Neural cell (in vitro differentiated cells): ENCODE measurements at regions not wholly inside any gene's neighbourhood (a gene's known extent, or its start where the extent isn't known, plus 50 kb on each side); places are given as distances from the start of the nearest gene placed in this dataset.

Source experiments
- H2AFZ ChIP-seq: fragments of 200-600, 300-800 bp; sonication (generic), shearing (Covaris generic); 2 replicates; pipeline ENCODE4 v1.6.0; 2014; ENCODE audit warnings: low read depth, mild to moderate bottlenecking, antibody characterized with exemption, low read length, moderate library complexity
- H3F3A ChIP-seq: fragments of 200-600 bp; shearing (Covaris generic); 2 replicates; pipeline ENCODE4 v1.6.1; 2016; ENCODE audit warnings: mild to moderate bottlenecking, moderate library complexity, mixed read lengths, antibody characterized with exemption, low read length; ENCODE audit not compliant: insufficient read depth, poor library complexity, severe bottlenecking
- H3K27ac ChIP-seq: fragments of 200-600, 300-800 bp; sonication (generic), shearing (Covaris generic); 2 replicates; pipeline ENCODE4 v1.5.1; 2014; ENCODE audit warnings: mild to moderate bottlenecking, low read length, moderate library complexity
- H3K27me3 ChIP-seq: fragments of 300-800, 200-600 bp; sonication (generic), shearing (Covaris generic); 2 replicates; pipeline ENCODE4 v1.6.0; 2014; ENCODE audit warnings: mild to moderate bottlenecking, low read depth, low read length, moderate library complexity; ENCODE audit not compliant: insufficient read depth
- H3K36me3 ChIP-seq: fragments of 300-800, 200-600 bp; sonication (generic), shearing (Covaris generic); 2 replicates; pipeline ENCODE4 v1.5.1; 2014; ENCODE audit warnings: mild to moderate bottlenecking, antibody characterized with exemption, low read length, moderate library complexity; ENCODE audit not compliant: insufficient read depth
- H3K4me2 ChIP-seq: fragments of 300-800, 200-600 bp; sonication (generic), shearing (Covaris generic); 2 replicates; pipeline ENCODE4 v1.6.0; 2014; ENCODE audit warnings: mild to moderate bottlenecking, low read length
- H3K4me3 ChIP-seq: fragments of 300-800, 200-600 bp; sonication (generic), shearing (Covaris generic); 2 replicates; pipeline ENCODE4 v1.5.1; 2014; ENCODE audit warnings: mild to moderate bottlenecking, low read length, moderate library complexity
- H3K79me2 ChIP-seq: fragments of 200-600 bp; shearing (Covaris generic); replicated peaks from 2 replicates; pipeline ENCODE4 v1.6.0; 2014; ENCODE audit warnings: mild to moderate bottlenecking, low read length, moderate library complexity; ENCODE audit not compliant: insufficient read depth
- H3K9ac ChIP-seq: fragments of 300-800, 200-600 bp; sonication (generic), shearing (Covaris generic); 2 replicates; pipeline ENCODE4 v1.6.1; 2016; ENCODE audit warnings: mild to moderate bottlenecking, low read length, mixed read lengths
- H3K9me2 ChIP-seq: fragments of 200-600 bp; shearing (Covaris generic); 2 replicates; pipeline ENCODE4 v1.6.1; 2016; ENCODE audit warnings: mild to moderate bottlenecking, low read length, mixed read lengths; ENCODE audit not compliant: insufficient read depth
- H3K9me3 ChIP-seq: fragments of 200-600, 300-800 bp; sonication (generic), shearing (Covaris generic); 2 replicates; pipeline ENCODE4 v1.6.1; 2016; ENCODE audit warnings: mild to moderate bottlenecking, mixed run types, low read length, moderate library complexity, mixed read lengths
- H4K20me1 ChIP-seq: fragments of 200-600 bp; shearing (Covaris generic); 2 replicates; pipeline ENCODE4 v1.6.1; 2016; ENCODE audit warnings: mild to moderate bottlenecking, mixed run types; ENCODE audit not compliant: insufficient read depth
- EP300 ChIP-seq: fragments of 450-650 bp; conservative IDR thresholded peaks from 2 replicates; pipeline ENCODE4 v1.6.1; 2014; ENCODE audit warnings: antibody characterized with exemption, mild to moderate bottlenecking, moderate library complexity; ENCODE audit not compliant: poor library complexity, severe bottlenecking
- EZH2 ChIP-seq: fragments of 200-600, 300-800 bp; shearing (Covaris generic), sonication (generic); IDR thresholded peaks from 2 replicates; pipeline ENCODE4 v1.6.1; 2014; ENCODE audit warnings: antibody characterized with exemption, low read length, borderline replicate concordance, mild to moderate bottlenecking; ENCODE audit not compliant: insufficient read depth, poor library complexity, severe bottlenecking
- MXI1 ChIP-seq: fragments of 450-650 bp; conservative IDR thresholded peaks from 2 replicates; pipeline ENCODE4 v1.6.1; 2014; ENCODE audit warnings: antibody characterized with exemption, mild to moderate bottlenecking; ENCODE audit not compliant: poor library complexity, severe bottlenecking
- POLR2AphosphoS5 ChIP-seq: IDR thresholded peaks from 2 replicates; pipeline ENCODE4 v1.6.1; 2012
- RAD21 ChIP-seq: fragments of 450-650 bp; conservative IDR thresholded peaks from 2 replicates; pipeline ENCODE4 v1.6.1; 2014; ENCODE audit warnings: antibody characterized with exemption, mild to moderate bottlenecking, moderate library complexity
- SMC3 ChIP-seq: fragments of 450-650 bp; conservative IDR thresholded peaks from 2 replicates; pipeline ENCODE4 v1.6.1; 2014; ENCODE audit warnings: antibody characterized with exemption, mild to moderate bottlenecking, moderate library complexity; ENCODE audit not compliant: poor library complexity
- TAF1 ChIP-seq: IDR thresholded peaks from 2 replicates; pipeline ENCODE4 v1.6.1; 2012; ENCODE audit warnings: low read depth
- TF ChIP-seq, protein P1 (sequence below): IDR thresholded peaks from 2 replicates; pipeline ENCODE4 v1.6.1; 2012; ENCODE audit warnings: borderline replicate concordance
- TF ChIP-seq, protein P2 (sequence below): fragments of 450-650 bp; IDR thresholded peaks from 2 replicates; pipeline ENCODE4 v1.5.1; 2014; ENCODE audit warnings: antibody characterized with exemption, mild to moderate bottlenecking, moderate library complexity; ENCODE audit not compliant: poor library complexity, severe bottlenecking

DNA sequence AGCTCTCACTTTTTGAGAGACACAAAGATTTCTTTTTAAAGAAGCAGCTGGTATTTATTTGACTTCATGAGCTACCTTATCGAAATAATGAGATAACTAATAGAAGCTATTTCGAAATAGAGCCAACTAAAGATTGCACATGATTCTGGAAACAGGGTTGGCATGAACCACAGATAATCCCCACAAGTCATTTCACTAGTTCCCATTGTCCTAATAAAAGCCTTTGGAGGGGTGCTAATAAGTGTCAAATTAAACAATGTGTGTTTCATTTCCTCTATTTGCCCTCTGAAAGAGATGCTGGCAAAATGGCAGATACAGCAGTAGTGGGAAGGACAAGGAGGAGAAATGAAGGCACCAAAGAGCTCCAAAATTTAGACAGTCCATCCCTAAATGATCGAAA lies 78.6 kb upstream of the RIPOR2 start:
- no peaks in the 10 kb centered on the region for H3K79me2 ChIP-seq
- no peaks in the 10 kb centered on the region for H3K36me3 ChIP-seq
- H3K27ac ChIP-seq, result peak overlapping the region; percentile 97
- no peaks in the 10 kb centered on the region for H3K9me3 ChIP-seq
- H3K9ac ChIP-seq, result peak overlapping the region; percentile 69
- no peak for TF ChIP-seq EP300
- no peak for TF ChIP-seq MXI1
- TF ChIP-seq, protein P1, sequence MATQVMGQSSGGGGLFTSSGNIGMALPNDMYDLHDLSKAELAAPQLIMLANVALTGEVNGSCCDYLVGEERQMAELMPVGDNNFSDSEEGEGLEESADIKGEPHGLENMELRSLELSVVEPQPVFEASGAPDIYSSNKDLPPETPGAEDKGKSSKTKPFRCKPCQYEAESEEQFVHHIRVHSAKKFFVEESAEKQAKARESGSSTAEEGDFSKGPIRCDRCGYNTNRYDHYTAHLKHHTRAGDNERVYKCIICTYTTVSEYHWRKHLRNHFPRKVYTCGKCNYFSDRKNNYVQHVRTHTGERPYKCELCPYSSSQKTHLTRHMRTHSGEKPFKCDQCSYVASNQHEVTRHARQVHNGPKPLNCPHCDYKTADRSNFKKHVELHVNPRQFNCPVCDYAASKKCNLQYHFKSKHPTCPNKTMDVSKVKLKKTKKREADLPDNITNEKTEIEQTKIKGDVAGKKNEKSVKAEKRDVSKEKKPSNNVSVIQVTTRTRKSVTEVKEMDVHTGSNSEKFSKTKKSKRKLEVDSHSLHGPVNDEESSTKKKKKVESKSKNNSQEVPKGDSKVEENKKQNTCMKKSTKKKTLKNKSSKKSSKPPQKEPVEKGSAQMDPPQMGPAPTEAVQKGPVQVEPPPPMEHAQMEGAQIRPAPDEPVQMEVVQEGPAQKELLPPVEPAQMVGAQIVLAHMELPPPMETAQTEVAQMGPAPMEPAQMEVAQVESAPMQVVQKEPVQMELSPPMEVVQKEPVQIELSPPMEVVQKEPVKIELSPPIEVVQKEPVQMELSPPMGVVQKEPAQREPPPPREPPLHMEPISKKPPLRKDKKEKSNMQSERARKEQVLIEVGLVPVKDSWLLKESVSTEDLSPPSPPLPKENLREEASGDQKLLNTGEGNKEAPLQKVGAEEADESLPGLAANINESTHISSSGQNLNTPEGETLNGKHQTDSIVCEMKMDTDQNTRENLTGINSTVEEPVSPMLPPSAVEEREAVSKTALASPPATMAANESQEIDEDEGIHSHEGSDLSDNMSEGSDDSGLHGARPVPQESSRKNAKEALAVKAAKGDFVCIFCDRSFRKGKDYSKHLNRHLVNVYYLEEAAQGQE, result no peak
- TF ChIP-seq, protein P2, sequence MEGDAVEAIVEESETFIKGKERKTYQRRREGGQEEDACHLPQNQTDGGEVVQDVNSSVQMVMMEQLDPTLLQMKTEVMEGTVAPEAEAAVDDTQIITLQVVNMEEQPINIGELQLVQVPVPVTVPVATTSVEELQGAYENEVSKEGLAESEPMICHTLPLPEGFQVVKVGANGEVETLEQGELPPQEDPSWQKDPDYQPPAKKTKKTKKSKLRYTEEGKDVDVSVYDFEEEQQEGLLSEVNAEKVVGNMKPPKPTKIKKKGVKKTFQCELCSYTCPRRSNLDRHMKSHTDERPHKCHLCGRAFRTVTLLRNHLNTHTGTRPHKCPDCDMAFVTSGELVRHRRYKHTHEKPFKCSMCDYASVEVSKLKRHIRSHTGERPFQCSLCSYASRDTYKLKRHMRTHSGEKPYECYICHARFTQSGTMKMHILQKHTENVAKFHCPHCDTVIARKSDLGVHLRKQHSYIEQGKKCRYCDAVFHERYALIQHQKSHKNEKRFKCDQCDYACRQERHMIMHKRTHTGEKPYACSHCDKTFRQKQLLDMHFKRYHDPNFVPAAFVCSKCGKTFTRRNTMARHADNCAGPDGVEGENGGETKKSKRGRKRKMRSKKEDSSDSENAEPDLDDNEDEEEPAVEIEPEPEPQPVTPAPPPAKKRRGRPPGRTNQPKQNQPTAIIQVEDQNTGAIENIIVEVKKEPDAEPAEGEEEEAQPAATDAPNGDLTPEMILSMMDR, result no peak
- no peak for TF ChIP-seq RAD21
- TF ChIP-seq POLR2AphosphoS5, result no peak
- no peak for TF ChIP-seq TAF1
- TF ChIP-seq EZH2, result no peak
- TF ChIP-seq SMC3, result no peak
- peaks cover 22% of the 10 kb centered on the region for H3F3A ChIP-seq
- H3K4me3 ChIP-seq, result peak overlapping the region; percentile 54
- H4K20me1 ChIP-seq, result no peaks in the 10 kb centered on the region
- no peaks in the 10 kb centered on the region for H3K27me3 ChIP-seq
- H3K4me2 ChIP-seq, result peak overlapping the region; percentile 76
- no peaks in the 10 kb centered on the region for H3K9me2 ChIP-seq
- peak overlapping the region; percentile 42 for H2AFZ ChIP-seq

DNA sequence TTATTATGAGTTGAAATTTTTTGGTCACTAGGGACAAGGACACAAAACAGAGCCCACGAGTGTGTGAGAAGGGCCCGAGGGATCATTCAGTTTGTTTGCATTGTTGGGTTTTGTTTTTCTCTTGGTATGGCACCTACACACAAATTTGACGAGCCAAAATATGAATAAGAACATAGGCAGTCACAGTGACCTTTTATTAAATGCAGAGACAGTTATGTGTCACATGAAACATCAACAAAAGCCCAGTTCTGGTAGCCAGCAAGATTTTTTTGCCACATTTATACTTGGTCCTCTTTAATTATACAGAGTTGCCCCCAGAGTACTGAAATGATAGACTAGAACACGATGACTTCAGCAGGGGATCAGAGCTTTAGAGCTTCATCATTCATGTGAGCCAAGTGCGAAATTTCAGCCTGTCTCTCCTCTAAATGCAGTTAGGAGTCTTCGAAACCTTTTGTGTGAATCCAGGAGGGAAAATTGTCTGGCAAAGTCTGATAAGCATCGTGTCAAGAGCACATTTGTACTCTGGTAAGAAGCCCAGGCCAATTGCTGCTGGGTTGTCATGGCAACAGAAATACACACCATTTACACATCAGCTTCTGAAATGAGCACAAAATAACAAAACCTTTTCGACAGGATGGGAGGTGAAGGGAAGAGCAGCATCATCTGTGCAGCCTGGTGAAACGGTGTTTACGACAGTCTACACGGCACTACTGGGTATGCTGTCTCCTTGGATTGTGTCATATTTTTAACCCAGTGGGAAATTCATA lies 79.2 kb upstream of the RIPOR2 start:
- Histone ChIP-seq H3K9ac (peak overlapping the region; percentile 69), H3K79me2 (no peaks in the 10 kb centered on the region), H4K20me1 (no peaks in the 10 kb centered on the region), H3K27ac (peak overlapping the region; percentile 97), H3K4me3 (peak overlapping the region; percentile 54), H3K4me2 (peak overlapping the region; percentile 81), H3K36me3 (no peaks in the 10 kb centered on the region), H3F3A (peaks cover 22% of the 10 kb centered on the region), H2AFZ (peak overlapping the region; percentile 36), H3K9me2 (no peaks in the 10 kb centered on the region), H3K9me3 (no peaks in the 10 kb centered on the region), H3K27me3 (no peaks in the 10 kb centered on the region)
- TF ChIP-seq RAD21 (peak; percentile 61), SMC3 (peak; percentile 68), TAF1 (no peak), EP300 (peak; percentile 95), EZH2 (no peak), POLR2AphosphoS5 (peak; percentile 74), MXI1 (peak; percentile 87)
- TF ChIP-seq, protein P2, result peak; percentile 7
- TF ChIP-seq, protein P1, result peak; percentile 93
